OCI-LY7 (cell line): ENCODE measurements at regions not wholly inside any gene's neighbourhood (a gene's known extent, or its start where the extent isn't known, plus 50 kb on each side); places are given as distances from the start of the nearest gene placed in this dataset.

Experiments
- BruUV-seq: library from RNA; stranded (reverse); fragments of 400-500 nt; replicated peaks from 2 replicates; lab custom pipeline; 2021; lab: Mats Ljungman, UMichigan
- CTCF ChIA-PET: fragments of 300-600 bp; sonication (Branson Sonifier 250); formaldehyde crosslinking; loops from one replicate; lab custom pipeline; 2022; ENCODE audit warnings: antibody characterized with exemption; ENCODE audit not compliant: unreplicated experiment; lab: Charles Lee
- POLR2A ChIA-PET: fragments of 300-600 bp; sonication (Branson Sonifier 250); formaldehyde crosslinking; loops from one replicate; lab custom pipeline; 2022; ENCODE audit warnings: antibody characterized with exemption; lab: Charles Lee
- DNase-seq: peaks from one replicate; pipeline ENCODE4 v3.0.0-alpha.2; 2015; ENCODE audit warnings: low spot score
- H2AFZ ChIP-seq: fragments of 200-600 bp; sonication (generic), shearing (Covaris generic); 2 replicates; pipeline ENCODE4 v1.6.1; 2014; ENCODE audit warnings: mild to moderate bottlenecking, antibody characterized with exemption, low read length, moderate library complexity
- H3K27ac ChIP-seq: fragments of 200-600 bp; sonication (generic); 2 replicates; pipeline ENCODE4 v1.5.1; 2014; ENCODE audit warnings: mixed run types, low read depth, mild to moderate bottlenecking, moderate library complexity, low read length, inconsistent platforms; ENCODE audit not compliant: poor library complexity, severe bottlenecking
- H3K36me3 ChIP-seq: fragments of 200-600 bp; sonication (generic); 2 replicates; pipeline ENCODE4 v1.6.1; 2014; ENCODE audit warnings: mild to moderate bottlenecking, antibody characterized with exemption, low read length, moderate library complexity, mixed read lengths; ENCODE audit not compliant: insufficient read depth
- H3K4me1 ChIP-seq: fragments of 200-600 bp; sonication (generic); 2 replicates; pipeline ENCODE4 v1.5.1; 2014; ENCODE audit warnings: mild to moderate bottlenecking, low read length; ENCODE audit not compliant: insufficient read depth, poor library complexity, severe bottlenecking
- H3K4me2 ChIP-seq: fragments of 200-600 bp; sonication (generic); 2 replicates; pipeline ENCODE4 v1.6.1; 2014; ENCODE audit warnings: mild to moderate bottlenecking, low read length
- H3K4me3 ChIP-seq: fragments of 200-600 bp; sonication (generic); 2 replicates; pipeline ENCODE4 v1.5.1; 2014; ENCODE audit warnings: mild to moderate bottlenecking, low read depth, low read length; ENCODE audit not compliant: poor library complexity, severe bottlenecking
- H3K79me2 ChIP-seq: fragments of 200-600 bp; sonication (generic); 2 replicates; pipeline ENCODE4 v1.6.1; 2016; ENCODE audit warnings: low read depth, mild to moderate bottlenecking, low read length, moderate library complexity, mixed read lengths; ENCODE audit not compliant: insufficient read depth
- H3K9me2 ChIP-seq: fragments of 200-600 bp; sonication (generic); 2 replicates; pipeline ENCODE4 v1.6.1; 2016; ENCODE audit warnings: mild to moderate bottlenecking, low read length, mixed read lengths; ENCODE audit not compliant: insufficient read depth
- H3K9me3 ChIP-seq: fragments of 200-600 bp; sonication (generic); 2 replicates; pipeline ENCODE4 v1.6.1; 2014; ENCODE audit warnings: mild to moderate bottlenecking, mixed run types, low read length, mixed read lengths
- H4K20me1 ChIP-seq: fragments of 200-600 bp; sonication (generic); 2 replicates; pipeline ENCODE4 v1.6.1; 2014; ENCODE audit warnings: mild to moderate bottlenecking, antibody characterized with exemption, low read length, moderate library complexity, mixed read lengths; ENCODE audit not compliant: insufficient read depth
- EZH2phosphoT487 ChIP-seq: fragments of 200-600 bp; sonication (generic); IDR thresholded peaks from 2 replicates; pipeline ENCODE4 v1.6.1; 2018; ENCODE audit warnings: low read depth, borderline replicate concordance, mild to moderate bottlenecking, mixed run types, antibody characterized with exemption, low read length, moderate library complexity, mixed read lengths
- intact Hi-C: fragments of 100-400 bp; cut with micrococcal nuclease; formaldehyde crosslinking; loops from one replicate; pipeline ENCODE4 v1.10.0; 2022; ENCODE audit not compliant: unreplicated experiment
- TF ChIP-seq, protein P1 (sequence below): fragments of 200-600 bp; sonication (generic); conservative IDR thresholded peaks from 2 replicates; pipeline ENCODE4 v1.5.1; 2014; ENCODE audit warnings: mild to moderate bottlenecking, antibody characterized with exemption, low read length, moderate library complexity, mixed read lengths

GRCh38 chr5:152723482-152723881, 318.4 kb upstream of the NMUR2 start:
- Histone ChIP-seq H3K4me3 (no peak overlapping the region), H2AFZ (no peak overlapping the region), H3K4me2 (no peak overlapping the region), H3K9me3 (no peaks in the 10 kb centered on the region), H3K79me2 (no peaks in the 10 kb centered on the region), H4K20me1 (no peaks in the 10 kb centered on the region), H3K27ac (no peak overlapping the region), H3K9me2 (no peaks in the 10 kb centered on the region), H3K4me1 (no peaks in the 10 kb centered on the region), H3K36me3 (no peaks in the 10 kb centered on the region)
- TF ChIP-seq, protein P1, sequence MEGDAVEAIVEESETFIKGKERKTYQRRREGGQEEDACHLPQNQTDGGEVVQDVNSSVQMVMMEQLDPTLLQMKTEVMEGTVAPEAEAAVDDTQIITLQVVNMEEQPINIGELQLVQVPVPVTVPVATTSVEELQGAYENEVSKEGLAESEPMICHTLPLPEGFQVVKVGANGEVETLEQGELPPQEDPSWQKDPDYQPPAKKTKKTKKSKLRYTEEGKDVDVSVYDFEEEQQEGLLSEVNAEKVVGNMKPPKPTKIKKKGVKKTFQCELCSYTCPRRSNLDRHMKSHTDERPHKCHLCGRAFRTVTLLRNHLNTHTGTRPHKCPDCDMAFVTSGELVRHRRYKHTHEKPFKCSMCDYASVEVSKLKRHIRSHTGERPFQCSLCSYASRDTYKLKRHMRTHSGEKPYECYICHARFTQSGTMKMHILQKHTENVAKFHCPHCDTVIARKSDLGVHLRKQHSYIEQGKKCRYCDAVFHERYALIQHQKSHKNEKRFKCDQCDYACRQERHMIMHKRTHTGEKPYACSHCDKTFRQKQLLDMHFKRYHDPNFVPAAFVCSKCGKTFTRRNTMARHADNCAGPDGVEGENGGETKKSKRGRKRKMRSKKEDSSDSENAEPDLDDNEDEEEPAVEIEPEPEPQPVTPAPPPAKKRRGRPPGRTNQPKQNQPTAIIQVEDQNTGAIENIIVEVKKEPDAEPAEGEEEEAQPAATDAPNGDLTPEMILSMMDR = peak; percentile 39; the same call in 1 of the 2 replicates
- no peak for TF ChIP-seq EZH2phosphoT487
- ChIA-PET POLR2A (interaction anchor here (0.7 kb wide), 1 partner anchor 52 kb away, joined by 3 read pairs; no protein-coding TSS in a partner anchor), CTCF (no interaction called here)
- BruUV-seq = no TSS peak
- DNase-seq = no peak
- intact Hi-C loops = no loop called here

DNA sequence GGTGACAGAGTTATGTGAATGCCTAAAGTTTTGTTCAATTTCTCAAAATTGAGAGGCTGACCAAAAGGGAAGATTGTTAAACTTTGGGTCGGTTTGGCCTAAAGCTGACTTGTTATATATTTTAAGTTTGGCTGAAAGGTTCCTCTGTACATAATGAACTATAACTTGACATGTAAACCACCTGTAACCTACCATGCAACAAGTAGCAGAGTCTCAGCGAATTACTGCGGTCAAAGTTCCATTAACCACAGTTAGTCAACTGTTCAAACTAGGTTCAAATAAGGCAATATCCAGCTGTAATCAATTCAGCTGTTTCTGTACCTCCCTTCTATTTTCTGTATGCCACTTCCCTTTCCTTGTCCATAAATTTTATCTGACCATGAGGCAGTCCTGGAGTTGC, 325.1 kb upstream of the NMUR2 start:
- no peak overlapping the region for H3K4me3 ChIP-seq
- no peaks in the 10 kb centered on the region for H3K9me2 ChIP-seq
- H3K79me2 ChIP-seq = no peaks in the 10 kb centered on the region
- POLR2A ChIA-PET = interaction anchor here (0.7 kb wide), 1 partner anchor 17 kb away, joined by 3 read pairs; no protein-coding TSS in a partner anchor
- BruUV-seq = no TSS peak
- H3K27ac ChIP-seq = no peak overlapping the region
- no peak for TF ChIP-seq EZH2phosphoT487
- TF ChIP-seq, protein P1 = no peak
- H3K4me2 ChIP-seq = no peak overlapping the region
- no peaks in the 10 kb centered on the region for H4K20me1 ChIP-seq
- DNase-seq = no peak
- H3K4me1 ChIP-seq = no peaks in the 10 kb centered on the region
- CTCF ChIA-PET = no interaction called here
- H3K9me3 ChIP-seq = no peaks in the 10 kb centered on the region
- H2AFZ ChIP-seq = no peak overlapping the region
- no peaks in the 10 kb centered on the region for H3K36me3 ChIP-seq
- intact Hi-C loops = no loop called here

- no peak overlapping the region for H2AFZ ChIP-seq
- no peak overlapping the region for H3K4me3 ChIP-seq
- H3K9me3 ChIP-seq = no peaks in the 10 kb centered on the region
- H3K9me2 ChIP-seq = no peaks in the 10 kb centered on the region
- no peaks in the 10 kb centered on the region for H3K79me2 ChIP-seq
- DNase-seq = no peak
- H4K20me1 ChIP-seq = no peaks in the 10 kb centered on the region
- CTCF ChIA-PET = no interaction called here
- POLR2A ChIA-PET = no interaction called here
- no TSS peak for BruUV-seq
- no peak overlapping the region for H3K4me2 ChIP-seq
- intact Hi-C loops = no loop called here
- H3K27ac ChIP-seq = no peak overlapping the region
- no peaks in the 10 kb centered on the region for H3K36me3 ChIP-seq
- H3K4me1 ChIP-seq = no peaks in the 10 kb centered on the region
- no peak for TF ChIP-seq EZH2phosphoT487
- TF ChIP-seq, protein P1 = no peak
These were observed 331.8 kb upstream of the NMUR2 start for GRCh38 chr5:152736906-152737305.
